Spinal cord (tissue), 9 donors: ENCODE measurements at regions not wholly inside any gene's neighbourhood (a gene's known extent, or its start where the extent isn't known, plus 50 kb on each side); places are given as distances from the start of the nearest gene placed in this dataset.
"Not testable (repeated sequence)": the region's sequence is repeated elsewhere in the genome, so short reads cannot be mapped to it uniquely, and the experiment has no call there.

Source experiments
- DNase-seq, 6 donors: peaks; one replicate each; pipeline versions ENCODE4 v3.0.0 to v3.0.0-alpha.2; 2013 to 2015; ENCODE audit warnings: low spot score in 6 of 6, low read depth in 4 of 6
- H3K27ac ChIP-seq: one replicate; pipeline ENCODE4 v1.5.1; 2013; ENCODE audit warnings: low read depth, low read length, control low read depth
- H3K27me3 ChIP-seq: one replicate; pipeline ENCODE4 v1.6.1; 2013; ENCODE audit warnings: low read length; ENCODE audit not compliant: control insufficient read depth, insufficient read depth
- H3K36me3 ChIP-seq: one replicate; pipeline ENCODE4 v1.6.1; 2013; ENCODE audit warnings: low read length; ENCODE audit not compliant: control insufficient read depth, insufficient read depth
- H3K4me1 ChIP-seq: one replicate; pipeline ENCODE4 v1.6.1; 2013; ENCODE audit warnings: low read length; ENCODE audit not compliant: control insufficient read depth, insufficient read depth
- H3K4me3 ChIP-seq: one replicate; pipeline ENCODE4 v1.5.1; 2013; ENCODE audit warnings: low read depth, low read length, control low read depth
- H3K9me3 ChIP-seq: one replicate; pipeline ENCODE4 v1.6.1; 2013; ENCODE audit warnings: low read length; ENCODE audit not compliant: control insufficient read depth, insufficient read depth
- WGBS: methylation state at CpG from one replicate; pipeline ENCODE4 v1.1.5; 2013; ENCODE audit warnings: missing lambda C conversion rate; ENCODE audit not compliant: insufficient coverage; 5-methylcytosine and 5-hydroxymethylcytosine counted together
- donor health status: healthy.

DNA sequence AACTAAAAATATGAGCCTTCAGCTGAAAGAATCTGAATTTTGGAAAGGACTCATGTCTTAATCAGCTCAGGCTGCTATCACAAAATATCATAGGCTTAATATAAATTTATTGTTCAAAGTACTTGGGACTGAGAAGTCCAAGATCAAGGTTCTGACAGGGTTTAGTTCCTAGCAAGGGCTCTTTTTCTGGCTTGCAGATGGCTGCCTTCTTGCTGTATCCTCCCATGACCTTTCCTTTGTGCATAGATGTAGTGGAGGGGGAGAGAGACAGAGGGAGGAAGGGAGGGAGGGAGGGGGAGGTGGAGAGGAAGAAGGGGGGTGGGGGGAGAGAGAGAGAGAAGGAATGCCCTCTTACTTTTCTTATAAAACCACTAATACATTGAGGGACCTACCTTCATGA is 306.8 kb upstream of the DDI1 start:
- Histone ChIP-seq H3K4me1 (no peaks in the 10 kb centered on the region), H3K4me3 (no peak overlapping the region), H3K27me3 (no peaks in the 10 kb centered on the region), H3K27ac (no peak overlapping the region), H3K9me3 (no peaks in the 10 kb centered on the region), H3K36me3 (no peaks in the 10 kb centered on the region)
- peak in 1 of 6 donors; percentile 31 for DNase-seq

- peak in 2 of 6 donors; percentile 65 to 75 for DNase-seq
- Histone ChIP-seq H3K27me3 (no peaks in the 10 kb centered on the region), H3K9me3 (no peaks in the 10 kb centered on the region), H3K4me3 (no peak overlapping the region), H3K36me3 (no peaks in the 10 kb centered on the region), H3K27ac (no peak overlapping the region), H3K4me1 (no peaks in the 10 kb centered on the region)
- no CpG with 5 or more reads among the region's 2 CpGs for WGBS
Measured at GRCh38 chr11:103730131-103730940, 306.1 kb upstream of the DDI1 start.

DNA sequence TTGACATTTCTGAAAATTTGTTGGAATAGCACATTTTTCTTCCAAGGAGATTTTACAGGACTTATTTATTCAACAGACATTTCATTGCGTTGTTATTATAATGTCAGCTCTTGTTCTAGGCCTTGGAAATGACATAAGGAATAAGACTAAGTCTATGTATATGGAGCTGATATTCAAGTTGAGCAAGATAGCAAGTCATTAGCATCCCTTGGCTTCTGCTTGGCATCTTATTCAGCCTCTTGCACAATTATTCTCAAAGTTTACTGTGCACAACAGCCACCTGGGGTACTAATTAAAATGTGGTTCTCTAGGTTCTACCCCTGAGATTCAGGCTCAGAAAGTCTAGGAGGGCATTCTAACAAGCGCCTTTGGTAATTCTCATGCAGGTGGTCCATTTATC is 304.8 kb upstream of the DDI1 start:
- no peak overlapping the region for H3K4me3 ChIP-seq
- H3K4me1 ChIP-seq: no peaks in the 10 kb centered on the region
- no peak for DNase-seq
- no peaks in the 10 kb centered on the region for H3K27me3 ChIP-seq
- no CpG with 5 or more reads among the region's 2 CpGs for WGBS
- H3K9me3 ChIP-seq: no peaks in the 10 kb centered on the region
- H3K27ac ChIP-seq: no peak overlapping the region
- no peaks in the 10 kb centered on the region for H3K36me3 ChIP-seq

DNA sequence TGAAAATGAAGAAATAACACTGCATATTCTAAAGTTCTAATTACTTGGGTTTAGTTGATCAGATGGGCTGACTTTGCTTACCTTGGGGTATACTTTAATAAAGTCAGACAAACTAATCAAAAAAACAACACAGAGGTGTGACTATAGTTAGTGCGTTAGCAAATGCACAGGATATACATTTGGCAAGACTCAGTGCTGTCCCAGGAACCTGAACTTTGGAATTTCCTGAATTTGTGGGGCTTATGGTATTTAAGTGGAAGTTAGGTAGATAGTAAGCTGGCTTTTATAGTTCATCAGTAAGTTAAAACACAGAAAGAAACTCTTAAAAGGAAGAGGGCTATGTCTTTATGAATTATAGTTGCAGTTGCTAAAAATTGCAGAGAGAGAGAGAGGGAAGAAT is 302.6 kb upstream of the DDI1 start:
- no CpG with 5 or more reads among the region's 1 CpG for WGBS
- peaks cover 2% of the 10 kb centered on the region for H3K4me1 ChIP-seq

GRCh38 chr11:103735497-103736032 is 300.9 kb upstream of the DDI1 start:
- no peaks in the 10 kb centered on the region for H3K27me3 ChIP-seq
- H3K4me3 ChIP-seq: no peak overlapping the region
- peaks cover 2% of the 10 kb centered on the region for H3K4me1 ChIP-seq
- H3K9me3 ChIP-seq: no peaks in the 10 kb centered on the region
- WGBS: 46% methylated on average over 3 of the region's 4 CpGs
- no peak overlapping the region for H3K27ac ChIP-seq
- DNase-seq: peak in 2 of 6 donors; percentile 22 to 45
- no peaks in the 10 kb centered on the region for H3K36me3 ChIP-seq

More for the DNA sequence above, 302.6 kb upstream of the DDI1 start:
- DNase-seq: no peak
- H3K4me3 ChIP-seq: no peak overlapping the region
- no peak overlapping the region for H3K27ac ChIP-seq
- H3K9me3 ChIP-seq: no peaks in the 10 kb centered on the region
- H3K36me3 ChIP-seq: no peaks in the 10 kb centered on the region
- H3K27me3 ChIP-seq: no peaks in the 10 kb centered on the region

DNA sequence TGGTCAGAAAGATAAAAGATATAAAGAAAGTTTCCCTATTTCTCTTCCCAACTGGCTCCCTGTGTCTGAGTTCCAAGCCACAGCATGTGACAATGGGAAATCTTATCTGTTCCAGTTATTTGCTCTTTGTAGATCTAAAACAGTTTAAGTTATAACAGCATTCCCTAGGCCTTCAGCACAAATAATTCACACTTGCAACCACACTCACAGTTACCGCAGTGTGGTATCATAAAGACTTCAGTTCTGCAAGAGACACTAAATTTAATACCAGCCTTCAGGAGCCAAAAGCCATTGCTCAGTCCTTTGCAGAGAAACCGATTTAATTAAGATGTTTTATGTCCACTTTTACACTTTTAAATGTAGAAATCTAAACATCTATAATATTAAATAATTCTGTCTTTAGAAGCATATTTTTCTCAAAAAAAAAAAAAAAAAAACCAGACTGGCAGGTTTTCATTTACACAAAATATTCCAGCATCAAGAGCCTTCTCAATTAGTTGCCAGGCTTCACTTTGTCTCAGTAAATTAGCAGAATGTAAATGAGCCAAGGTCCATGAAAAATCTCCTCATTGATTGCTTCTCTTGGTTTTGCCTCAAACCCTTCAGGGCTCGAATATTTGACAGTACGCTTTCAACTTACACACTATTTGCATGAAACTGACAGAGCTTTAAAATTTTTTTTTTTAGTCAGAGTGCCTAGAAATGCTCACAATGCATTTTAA is 300.0 kb upstream of the DDI1 start:
- Histone ChIP-seq H3K9me3 (no peaks in the 10 kb centered on the region), H3K27ac (no peak overlapping the region), H3K4me1 (peaks cover 2% of the 10 kb centered on the region), H3K4me3 (no peak overlapping the region), H3K27me3 (no peaks in the 10 kb centered on the region), H3K36me3 (no peaks in the 10 kb centered on the region)
- peak in 2 of 6 donors; percentile 76 to 77 for DNase-seq
- WGBS: no CpG with 5 or more reads among the region's 4 CpGs

DNA sequence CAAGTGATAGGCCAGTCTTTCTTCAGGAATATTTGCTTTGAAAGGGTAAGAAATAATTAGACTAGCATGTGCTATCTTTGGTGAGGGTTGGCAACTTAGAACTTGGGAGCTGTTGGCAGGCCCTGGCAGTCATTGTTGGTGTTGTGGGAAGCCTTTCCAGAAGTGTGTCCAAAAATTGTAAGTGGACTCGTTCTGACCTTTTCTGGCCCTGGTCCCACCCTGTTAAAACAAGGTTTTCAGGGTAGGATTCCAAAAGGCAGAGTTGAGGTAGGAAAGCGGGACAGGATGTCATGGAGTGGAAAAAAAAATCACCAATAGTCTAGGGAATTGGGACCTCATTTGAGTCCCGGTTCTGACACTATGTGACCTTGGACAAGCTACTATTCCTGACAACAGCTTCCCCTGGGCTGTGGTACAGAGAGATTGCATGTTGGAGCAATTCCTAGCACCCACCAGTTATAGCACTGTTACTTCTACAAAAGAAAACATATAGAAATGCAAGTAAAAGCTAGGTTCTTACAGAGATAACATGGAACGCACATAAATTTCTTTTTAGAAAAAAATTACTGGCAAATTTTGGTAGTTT is 299.3 kb upstream of the DDI1 start:
- H3K36me3 ChIP-seq: no peaks in the 10 kb centered on the region
- no peaks in the 10 kb centered on the region for H3K9me3 ChIP-seq
- H3K4me3 ChIP-seq: no peak overlapping the region
- DNase-seq: peak in 1 of 6 donors; percentile 83
- no peaks in the 10 kb centered on the region for H3K27me3 ChIP-seq
- 54% methylated on average over 2 of the region's 4 CpGs for WGBS
- no peak overlapping the region for H3K27ac ChIP-seq
- H3K4me1 ChIP-seq: peaks cover 2% of the 10 kb centered on the region

- peak in 1 of 6 donors; percentile 46 for DNase-seq
- no peak overlapping the region for H3K27ac ChIP-seq
- WGBS: 34% methylated on average over 3 of the region's 3 CpGs
- peaks cover 2% of the 10 kb centered on the region for H3K4me1 ChIP-seq
- no peaks in the 10 kb centered on the region for H3K9me3 ChIP-seq
- H3K27me3 ChIP-seq: no peaks in the 10 kb centered on the region
- no peaks in the 10 kb centered on the region for H3K36me3 ChIP-seq
- H3K4me3 ChIP-seq: no peak overlapping the region
Measured at GRCh38 chr11:103737747-103738146, 298.7 kb upstream of the DDI1 start.

GRCh38 chr11:103739074-103739796 is 297.2 kb upstream of the DDI1 start:
- not testable (repeated sequence) for H3K4me3 ChIP-seq, H3K4me1 ChIP-seq, H3K27me3 ChIP-seq, DNase-seq, H3K9me3 ChIP-seq, H3K36me3 ChIP-seq, H3K27ac ChIP-seq
- WGBS: 20% methylated on average over 12 of the region's 18 CpGs
